IPS-18a (cell line): ENCODE measurements at regions not wholly inside any gene's neighbourhood (a gene's known extent, or its start where the extent isn't known, plus 50 kb on each side); places are given as distances from the start of the nearest gene placed in this dataset.

Experiments
- H3K27ac ChIP-seq: one replicate; pipeline ENCODE4 v1.5.1; 2013; ENCODE audit warnings: low read length
- H3K27me3 ChIP-seq: one replicate; pipeline ENCODE4 v1.6.1; 2013; ENCODE audit warnings: mild to moderate bottlenecking, low read length; ENCODE audit not compliant: control insufficient read depth, insufficient read depth
- H3K36me3 ChIP-seq: one replicate; pipeline ENCODE4 v1.6.1; 2013; ENCODE audit warnings: low read depth, low read length; ENCODE audit not compliant: control insufficient read depth
- H3K4me1 ChIP-seq: one replicate; pipeline ENCODE4 v1.6.1; 2013; ENCODE audit warnings: low read depth, low read length; ENCODE audit not compliant: control insufficient read depth
- H3K4me3 ChIP-seq: one replicate; pipeline ENCODE4 v1.5.1; 2013; ENCODE audit warnings: low read length
- H3K9ac ChIP-seq: one replicate; pipeline ENCODE4 v1.6.1; 2013; ENCODE audit warnings: mild to moderate bottlenecking, low read length, moderate library complexity
- H3K9me3 ChIP-seq: one replicate; pipeline ENCODE4 v1.6.1; 2013; ENCODE audit warnings: low read depth, low read length; ENCODE audit not compliant: control insufficient read depth

GRCh38 chr3:70554170-70554569 is 241.7 kb upstream of the MDFIC2 start:
- Histone ChIP-seq H3K4me3 (no peak overlapping the region), H3K27me3 (no peaks in the 10 kb centered on the region), H3K4me1 (no peaks in the 10 kb centered on the region), H3K9me3 (peaks cover 5% of the 10 kb centered on the region), H3K9ac (no peak overlapping the region), H3K27ac (no peak overlapping the region), H3K36me3 (no peaks in the 10 kb centered on the region)

- Histone ChIP-seq H3K27me3 (no peaks in the 10 kb centered on the region), H3K27ac (no peak overlapping the region), H3K4me3 (no peak overlapping the region), H3K4me1 (no peaks in the 10 kb centered on the region), H3K36me3 (no peaks in the 10 kb centered on the region), H3K9me3 (peaks cover 5% of the 10 kb centered on the region), H3K9ac (no peak overlapping the region)
These were observed 238.4 kb upstream of the MDFIC2 start for GRCh38 chr3:70550723-70551319.

- Histone ChIP-seq H3K9ac (no peak overlapping the region), H3K4me3 (no peak overlapping the region), H3K4me1 (no peaks in the 10 kb centered on the region), H3K36me3 (no peaks in the 10 kb centered on the region), H3K27ac (no peak overlapping the region), H3K9me3 (peaks cover 5% of the 10 kb centered on the region), H3K27me3 (no peaks in the 10 kb centered on the region)
These were observed 234.2 kb upstream of the MDFIC2 start for GRCh38 chr3:70546679-70547078.

GRCh38 chr3:70543493-70543892 is 231.1 kb upstream of the MDFIC2 start:
- no peaks in the 10 kb centered on the region for H3K9me3 ChIP-seq
- H3K27me3 ChIP-seq: no peaks in the 10 kb centered on the region
- no peak overlapping the region for H3K9ac ChIP-seq
- no peak overlapping the region for H3K4me3 ChIP-seq
- H3K27ac ChIP-seq: no peak overlapping the region
- H3K36me3 ChIP-seq: no peaks in the 10 kb centered on the region
- H3K4me1 ChIP-seq: no peaks in the 10 kb centered on the region

- H3K9me3 ChIP-seq: no peaks in the 10 kb centered on the region
- H3K4me3 ChIP-seq: no peak overlapping the region
- no peaks in the 10 kb centered on the region for H3K27me3 ChIP-seq
- no peak overlapping the region for H3K9ac ChIP-seq
- peaks cover 4% of the 10 kb centered on the region for H3K4me1 ChIP-seq
- no peaks in the 10 kb centered on the region for H3K36me3 ChIP-seq
- no peak overlapping the region for H3K27ac ChIP-seq
These were observed 227.5 kb upstream of the MDFIC2 start for GRCh38 chr3:70539908-70540307.

GRCh38 chr3:70532806-70533205 is 220.4 kb upstream of the MDFIC2 start:
- H3K9ac ChIP-seq: no peak overlapping the region
- H3K27me3 ChIP-seq: peaks cover 18% of the 10 kb centered on the region
- peaks cover 28% of the 10 kb centered on the region for H3K4me1 ChIP-seq
- H3K27ac ChIP-seq: no peak overlapping the region
- H3K9me3 ChIP-seq: no peaks in the 10 kb centered on the region
- peak overlapping the region; percentile 13 for H3K4me3 ChIP-seq
- H3K36me3 ChIP-seq: no peaks in the 10 kb centered on the region

- Histone ChIP-seq H3K4me1 (peaks cover 33% of the 10 kb centered on the region), H3K27ac (no peak overlapping the region), H3K9me3 (no peaks in the 10 kb centered on the region), H3K9ac (no peak overlapping the region), H3K36me3 (no peaks in the 10 kb centered on the region), H3K4me3 (no peak overlapping the region), H3K27me3 (peaks cover 18% of the 10 kb centered on the region)
These were observed 219.5 kb upstream of the MDFIC2 start for GRCh38 chr3:70531838-70532489.

GRCh38 chr3:70531063-70531657 is 218.7 kb upstream of the MDFIC2 start:
- peaks cover 18% of the 10 kb centered on the region for H3K27me3 ChIP-seq
- H3K36me3 ChIP-seq: no peaks in the 10 kb centered on the region
- no peak overlapping the region for H3K9ac ChIP-seq
- no peak overlapping the region for H3K4me3 ChIP-seq
- no peaks in the 10 kb centered on the region for H3K9me3 ChIP-seq
- peaks cover 32% of the 10 kb centered on the region for H3K4me1 ChIP-seq
- no peak overlapping the region for H3K27ac ChIP-seq

GRCh38 chr3:70530626-70531025 is 218.2 kb upstream of the MDFIC2 start:
- H3K27me3 ChIP-seq: peaks cover 18% of the 10 kb centered on the region
- no peaks in the 10 kb centered on the region for H3K9me3 ChIP-seq
- peaks cover 31% of the 10 kb centered on the region for H3K4me1 ChIP-seq
- H3K27ac ChIP-seq: no peak overlapping the region
- H3K9ac ChIP-seq: no peak overlapping the region
- H3K4me3 ChIP-seq: no peak overlapping the region
- no peaks in the 10 kb centered on the region for H3K36me3 ChIP-seq

GRCh38 chr3:70527026-70527425 is 214.6 kb upstream of the MDFIC2 start:
- H3K27me3 ChIP-seq: peaks cover 3% of the 10 kb centered on the region

GRCh38 chr3:70519913-70520659 is 207.6 kb upstream of the MDFIC2 start:
- H3K9me3 ChIP-seq: no peaks in the 10 kb centered on the region
- H3K4me3 ChIP-seq: no peak overlapping the region
- no peak overlapping the region for H3K27ac ChIP-seq
- H3K27me3 ChIP-seq: no peaks in the 10 kb centered on the region
- H3K4me1 ChIP-seq: peaks cover 13% of the 10 kb centered on the region
- H3K36me3 ChIP-seq: no peaks in the 10 kb centered on the region
- H3K9ac ChIP-seq: no peak overlapping the region

More at GRCh38 chr3:70527026-70527425, 214.6 kb upstream of the MDFIC2 start:
- no peaks in the 10 kb centered on the region for H3K36me3 ChIP-seq
- no peak overlapping the region for H3K4me3 ChIP-seq
- H3K9ac ChIP-seq: no peak overlapping the region
- peaks cover 16% of the 10 kb centered on the region for H3K4me1 ChIP-seq
- no peaks in the 10 kb centered on the region for H3K9me3 ChIP-seq
- H3K27ac ChIP-seq: no peak overlapping the region
